Type B pancreatic cell (in vitro differentiated cells): ENCODE measurements at regions not wholly inside any gene's neighbourhood (a gene's known extent, or its start where the extent isn't known, plus 50 kb on each side); places are given as distances from the start of the nearest gene placed in this dataset.

ENCODE experiments used
- DNase-seq: peaks from one replicate; pipeline ENCODE4 v3.0.0; 2021; ENCODE audit warnings: mixed read lengths; ENCODE audit not compliant: unreplicated experiment; ENCODE audit errors: extremely low spot score
- H3K27ac Mint-ChIP-seq: 2 replicates; pipeline ENCODE4 v1.8.0; 2021; ENCODE audit warnings: mild to moderate bottlenecking, mixed read lengths
- H3K27me3 Mint-ChIP-seq: 2 replicates; pipeline ENCODE4 v1.8.0; 2021; ENCODE audit warnings: mixed read lengths
- H3K36me3 Mint-ChIP-seq: 2 replicates; pipeline ENCODE4 v1.8.0; 2021; ENCODE audit warnings: mixed read lengths
- H3K4me1 Mint-ChIP-seq: one replicate; pipeline ENCODE4 v1.8.0; 2021; ENCODE audit warnings: mixed read lengths; ENCODE audit not compliant: unreplicated experiment
- H3K4me3 Mint-ChIP-seq: 2 replicates; pipeline ENCODE4 v1.8.0; 2021; ENCODE audit warnings: mild to moderate bottlenecking, mixed read lengths
- H3K9me3 Mint-ChIP-seq: 2 replicates; pipeline ENCODE4 v1.8.0; 2021; ENCODE audit warnings: mixed read lengths
- TF ChIP-seq, protein P1 (sequence below): fragments of 200-600 bp; sonication (generic); conservative IDR thresholded peaks from 2 replicates; pipeline ENCODE4 v1.5.0; 2021; ENCODE audit warnings: antibody characterized with exemption, mild to moderate bottlenecking

DNA sequence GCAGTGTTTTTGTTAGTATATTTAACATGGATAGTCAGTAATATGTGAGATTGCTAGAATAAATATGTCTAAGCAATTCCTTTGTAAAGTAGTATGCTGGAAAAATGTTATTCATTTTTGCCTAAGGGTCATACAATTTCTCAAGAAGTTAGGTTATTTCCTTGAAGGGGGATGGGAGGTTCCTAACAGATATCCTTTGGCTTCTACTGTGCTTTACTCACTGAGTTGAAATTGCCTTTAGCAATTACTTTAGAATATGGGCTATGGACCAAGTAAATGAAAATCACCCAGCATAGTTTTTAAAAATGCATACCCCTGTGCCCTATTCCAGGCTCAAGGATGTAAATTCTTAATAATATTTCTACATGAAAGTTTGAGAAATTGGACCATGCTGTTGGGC lies 1386.4 kb upstream of the SLC39A10 start:
- Mint-ChIP-seq H3K27ac (no peak overlapping the region), H3K9me3 (no peaks in the 10 kb centered on the region), H3K27me3 (no peaks in the 10 kb centered on the region), H3K4me1 (peaks cover 4% of the 10 kb centered on the region), H3K36me3 (no peaks in the 10 kb centered on the region), H3K4me3 (no peak overlapping the region)
- TF ChIP-seq, protein P1, sequence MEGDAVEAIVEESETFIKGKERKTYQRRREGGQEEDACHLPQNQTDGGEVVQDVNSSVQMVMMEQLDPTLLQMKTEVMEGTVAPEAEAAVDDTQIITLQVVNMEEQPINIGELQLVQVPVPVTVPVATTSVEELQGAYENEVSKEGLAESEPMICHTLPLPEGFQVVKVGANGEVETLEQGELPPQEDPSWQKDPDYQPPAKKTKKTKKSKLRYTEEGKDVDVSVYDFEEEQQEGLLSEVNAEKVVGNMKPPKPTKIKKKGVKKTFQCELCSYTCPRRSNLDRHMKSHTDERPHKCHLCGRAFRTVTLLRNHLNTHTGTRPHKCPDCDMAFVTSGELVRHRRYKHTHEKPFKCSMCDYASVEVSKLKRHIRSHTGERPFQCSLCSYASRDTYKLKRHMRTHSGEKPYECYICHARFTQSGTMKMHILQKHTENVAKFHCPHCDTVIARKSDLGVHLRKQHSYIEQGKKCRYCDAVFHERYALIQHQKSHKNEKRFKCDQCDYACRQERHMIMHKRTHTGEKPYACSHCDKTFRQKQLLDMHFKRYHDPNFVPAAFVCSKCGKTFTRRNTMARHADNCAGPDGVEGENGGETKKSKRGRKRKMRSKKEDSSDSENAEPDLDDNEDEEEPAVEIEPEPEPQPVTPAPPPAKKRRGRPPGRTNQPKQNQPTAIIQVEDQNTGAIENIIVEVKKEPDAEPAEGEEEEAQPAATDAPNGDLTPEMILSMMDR: no peak
- no peak for DNase-seq

GRCh38 chr2:194264586-194264985 lies 1392.4 kb upstream of the SLC39A10 start:
- Mint-ChIP-seq H3K4me1 (peaks cover 4% of the 10 kb centered on the region), H3K9me3 (no peaks in the 10 kb centered on the region), H3K36me3 (no peaks in the 10 kb centered on the region), H3K27ac (no peak overlapping the region), H3K4me3 (no peak overlapping the region), H3K27me3 (no peaks in the 10 kb centered on the region)
- no peak for DNase-seq
- TF ChIP-seq, protein P1: no peak

DNA sequence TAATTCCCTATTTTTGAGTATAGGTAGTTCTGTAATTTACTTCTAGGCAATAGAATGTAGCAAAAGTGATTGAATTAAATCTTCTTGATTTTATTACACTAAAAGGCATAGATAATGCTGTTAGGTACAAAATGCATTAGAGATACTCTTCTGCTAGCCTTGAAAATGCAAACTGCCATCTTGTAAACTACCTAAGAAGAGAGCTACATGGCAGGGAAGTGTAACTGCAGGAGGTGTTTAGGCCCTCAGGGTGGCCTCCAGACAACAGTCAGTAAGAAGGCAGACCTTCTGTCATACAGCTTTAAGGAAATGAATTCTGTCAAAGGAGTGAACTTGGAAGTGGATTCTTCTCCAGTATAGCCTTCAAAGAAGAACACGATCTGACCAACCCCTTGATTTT lies 1396.8 kb upstream of the SLC39A10 start:
- Mint-ChIP-seq H3K27ac (no peak overlapping the region), H3K9me3 (no peaks in the 10 kb centered on the region), H3K4me3 (no peak overlapping the region), H3K4me1 (no peaks in the 10 kb centered on the region), H3K27me3 (no peaks in the 10 kb centered on the region), H3K36me3 (no peaks in the 10 kb centered on the region)
- DNase-seq: no peak
- TF ChIP-seq, protein P1: no peak

DNA sequence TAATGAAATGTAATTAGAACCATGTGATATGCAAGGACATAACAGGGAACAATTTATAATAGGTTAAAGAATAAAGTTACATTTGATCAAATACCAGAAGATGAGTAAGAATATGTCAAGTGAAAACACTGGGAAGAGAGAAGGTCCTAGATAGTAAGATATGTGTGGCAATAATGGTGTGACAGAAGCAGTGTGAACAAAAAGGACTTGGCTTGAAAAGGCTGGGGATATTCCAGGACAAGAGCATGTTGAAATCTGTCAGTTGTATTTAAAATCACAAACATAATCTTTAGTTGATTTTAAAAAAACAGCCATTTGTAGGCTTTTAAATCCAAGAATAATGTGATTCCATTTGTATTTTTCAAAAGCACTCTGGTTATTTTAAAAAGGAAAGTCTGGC lies 1399.9 kb upstream of the SLC39A10 start:
- Mint-ChIP-seq H3K36me3 (no peaks in the 10 kb centered on the region), H3K27ac (no peak overlapping the region), H3K4me3 (no peak overlapping the region), H3K4me1 (no peaks in the 10 kb centered on the region), H3K9me3 (no peaks in the 10 kb centered on the region), H3K27me3 (no peaks in the 10 kb centered on the region)
- DNase-seq: no peak
- TF ChIP-seq, protein P1: no peak

DNA sequence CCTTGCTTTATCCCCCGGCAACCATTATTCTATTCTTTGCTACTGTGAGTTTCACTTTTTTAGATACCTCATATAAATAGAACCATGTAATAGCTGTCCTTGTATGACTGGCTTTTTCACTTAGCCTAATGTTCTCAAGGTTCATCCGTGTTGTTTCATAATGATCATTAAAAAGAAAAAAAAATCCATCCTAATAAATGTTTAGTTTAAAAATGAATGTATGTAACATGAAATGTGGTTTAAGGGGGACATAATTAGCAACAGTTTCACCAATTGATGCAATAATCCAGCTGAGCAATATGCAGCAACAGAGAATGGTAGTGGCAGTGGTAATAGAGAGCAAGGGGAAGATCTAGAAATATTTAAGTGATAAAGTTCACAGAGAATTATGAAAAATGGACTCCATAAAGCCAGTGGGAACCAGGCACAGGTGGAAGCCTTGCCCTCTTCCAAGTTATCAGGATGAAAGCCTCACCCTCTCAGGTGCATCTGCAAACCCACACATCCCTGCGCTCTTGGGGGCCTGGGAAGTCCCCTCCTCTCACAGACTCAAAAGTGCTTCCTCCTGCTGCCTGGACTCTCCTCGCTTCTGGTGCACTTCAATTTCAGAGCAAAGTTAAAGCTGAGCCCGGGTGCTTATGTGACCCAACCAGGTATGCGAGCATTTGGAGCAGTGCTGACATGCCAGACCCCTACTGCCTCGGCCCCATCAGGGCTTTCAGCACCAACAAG lies 1403.3 kb upstream of the SLC39A10 start:
- Mint-ChIP-seq H3K9me3 (no peaks in the 10 kb centered on the region), H3K27me3 (no peaks in the 10 kb centered on the region), H3K4me3 (no peak overlapping the region), H3K4me1 (no peaks in the 10 kb centered on the region), H3K36me3 (no peaks in the 10 kb centered on the region), H3K27ac (no peak overlapping the region)
- TF ChIP-seq, protein P1: no peak
- DNase-seq: no peak

DNA sequence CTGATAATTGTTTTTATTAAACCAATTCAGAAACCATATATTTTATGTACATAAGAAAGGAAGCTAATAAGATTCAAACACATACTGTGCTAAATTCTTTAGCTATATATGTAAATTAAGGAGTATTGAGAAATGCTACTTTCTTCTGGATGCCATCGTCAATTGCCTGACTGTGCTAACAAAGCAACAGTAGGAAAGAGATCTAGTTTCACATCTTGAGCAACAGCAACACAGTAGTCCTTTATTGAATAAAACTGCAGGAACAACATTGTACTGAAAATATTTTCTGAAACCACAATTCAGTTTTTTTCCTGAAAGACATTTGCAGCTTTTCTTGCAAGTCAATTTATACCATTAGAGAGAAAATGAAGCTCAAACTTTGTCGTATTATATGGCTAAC lies 1404.9 kb upstream of the SLC39A10 start:
- no peak overlapping the region for H3K4me3 Mint-ChIP-seq
- H3K27me3 Mint-ChIP-seq: no peaks in the 10 kb centered on the region
- H3K4me1 Mint-ChIP-seq: no peaks in the 10 kb centered on the region
- DNase-seq: no peak
- H3K36me3 Mint-ChIP-seq: no peaks in the 10 kb centered on the region
- no peaks in the 10 kb centered on the region for H3K9me3 Mint-ChIP-seq
- H3K27ac Mint-ChIP-seq: no peak overlapping the region
- TF ChIP-seq, protein P1: no peak
